NCI-H187 (cell line): ENCODE measurements at regions not wholly inside any gene's neighbourhood (a gene's known extent, or its start where the extent isn't known, plus 50 kb on each side); places are given as distances from the start of the nearest gene placed in this dataset.

Experiments
- DNase-seq, 2 experiments: peaks; one replicate each; lab custom pipeline; 2025; lab: John Stamatoyannopoulos, UW

- DNase-seq, result no peak
Measured at GRCh38 chrX:11056322-11057176, 54.6 kb upstream of the HCCS start.

GRCh38 chrX:11059933-11060332 is 51.2 kb upstream of the HCCS start:
- DNase-seq, result no peak
